WI38 (cell line): ENCODE measurements at regions not wholly inside any gene's neighbourhood (a gene's known extent, or its start where the extent isn't known, plus 50 kb on each side); places are given as distances from the start of the nearest gene placed in this dataset.
"Not testable (repeated sequence)": the region's sequence is repeated elsewhere in the genome, so short reads cannot be mapped to it uniquely, and the experiment has no call there.

Source experiments
- H3K4me3 ChIP-seq: 2 replicates; pipeline ENCODE4 v1.5.1; 2011; ENCODE audit warnings: low read depth, mild to moderate bottlenecking, control low read depth, low read length
- TF ChIP-seq, protein P1 (sequence below): IDR thresholded peaks from 2 replicates; pipeline ENCODE4 v1.5.1; 2012; ENCODE audit warnings: low read depth, mild to moderate bottlenecking, control low read depth, low read length

- no peak overlapping the region for H3K4me3 ChIP-seq
- TF ChIP-seq, protein P1, sequence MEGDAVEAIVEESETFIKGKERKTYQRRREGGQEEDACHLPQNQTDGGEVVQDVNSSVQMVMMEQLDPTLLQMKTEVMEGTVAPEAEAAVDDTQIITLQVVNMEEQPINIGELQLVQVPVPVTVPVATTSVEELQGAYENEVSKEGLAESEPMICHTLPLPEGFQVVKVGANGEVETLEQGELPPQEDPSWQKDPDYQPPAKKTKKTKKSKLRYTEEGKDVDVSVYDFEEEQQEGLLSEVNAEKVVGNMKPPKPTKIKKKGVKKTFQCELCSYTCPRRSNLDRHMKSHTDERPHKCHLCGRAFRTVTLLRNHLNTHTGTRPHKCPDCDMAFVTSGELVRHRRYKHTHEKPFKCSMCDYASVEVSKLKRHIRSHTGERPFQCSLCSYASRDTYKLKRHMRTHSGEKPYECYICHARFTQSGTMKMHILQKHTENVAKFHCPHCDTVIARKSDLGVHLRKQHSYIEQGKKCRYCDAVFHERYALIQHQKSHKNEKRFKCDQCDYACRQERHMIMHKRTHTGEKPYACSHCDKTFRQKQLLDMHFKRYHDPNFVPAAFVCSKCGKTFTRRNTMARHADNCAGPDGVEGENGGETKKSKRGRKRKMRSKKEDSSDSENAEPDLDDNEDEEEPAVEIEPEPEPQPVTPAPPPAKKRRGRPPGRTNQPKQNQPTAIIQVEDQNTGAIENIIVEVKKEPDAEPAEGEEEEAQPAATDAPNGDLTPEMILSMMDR, result no peak
These were observed 394.1 kb upstream of the FAR2 start for GRCh38 chr12:28755027-28755426.

- H3K4me3 ChIP-seq, result no peak overlapping the region
- TF ChIP-seq, protein P1, result no peak
These were observed 389.7 kb upstream of the FAR2 start for GRCh38 chr12:28759333-28759732.

- H3K4me3 ChIP-seq, result not testable (repeated sequence)
These were observed 388.8 kb upstream of the FAR2 start for GRCh38 chr12:28760040-28760903.

DNA sequence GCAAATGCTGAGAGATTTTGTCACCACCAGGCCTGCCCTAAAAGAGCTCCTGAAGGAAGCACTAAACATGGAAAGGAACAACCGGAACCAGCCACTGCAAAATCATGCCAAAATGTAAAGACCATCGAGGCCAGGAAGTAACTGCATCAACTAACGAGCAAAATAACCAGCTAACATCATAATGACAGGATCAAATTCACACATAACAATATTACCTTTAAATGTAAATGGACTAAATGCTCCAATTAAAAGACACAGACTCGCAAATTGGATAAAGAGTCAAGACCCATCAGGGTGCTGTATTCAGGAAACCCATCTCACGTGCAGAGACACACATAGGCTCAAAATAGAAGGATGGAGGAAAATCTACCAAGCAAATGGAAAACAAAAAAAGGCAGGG, 387.2 kb upstream of the FAR2 start:
- not testable (repeated sequence) for H3K4me3 ChIP-seq

DNA sequence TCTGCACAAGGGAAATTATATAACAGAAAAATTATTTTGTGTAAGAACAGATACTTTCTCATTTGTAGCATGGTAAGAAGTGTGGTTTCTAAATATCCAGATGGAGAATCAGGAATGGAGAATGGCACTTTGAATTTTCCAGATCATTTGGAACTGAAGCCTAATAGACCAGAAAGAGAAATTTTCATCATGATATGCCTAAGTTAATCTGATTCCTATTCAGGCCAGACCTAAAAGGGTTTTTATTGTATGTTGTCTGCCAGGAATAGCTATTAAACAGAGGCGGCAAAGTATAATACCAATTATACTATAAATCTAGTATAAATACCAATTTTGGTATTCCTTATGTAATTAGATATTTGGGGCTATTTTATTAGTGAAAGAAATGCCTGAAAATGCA, 382.7 kb upstream of the FAR2 start:
- H3K4me3 ChIP-seq, result no peak overlapping the region
- TF ChIP-seq, protein P1, result no peak

- no peak overlapping the region for H3K4me3 ChIP-seq
- TF ChIP-seq, protein P1, result no peak
These were observed 381.2 kb upstream of the FAR2 start for GRCh38 chr12:28767836-28768348.

- H3K4me3 ChIP-seq, result no peak overlapping the region
- TF ChIP-seq, protein P1, result no peak
These were observed 378.8 kb upstream of the FAR2 start for GRCh38 chr12:28770322-28770721.

DNA sequence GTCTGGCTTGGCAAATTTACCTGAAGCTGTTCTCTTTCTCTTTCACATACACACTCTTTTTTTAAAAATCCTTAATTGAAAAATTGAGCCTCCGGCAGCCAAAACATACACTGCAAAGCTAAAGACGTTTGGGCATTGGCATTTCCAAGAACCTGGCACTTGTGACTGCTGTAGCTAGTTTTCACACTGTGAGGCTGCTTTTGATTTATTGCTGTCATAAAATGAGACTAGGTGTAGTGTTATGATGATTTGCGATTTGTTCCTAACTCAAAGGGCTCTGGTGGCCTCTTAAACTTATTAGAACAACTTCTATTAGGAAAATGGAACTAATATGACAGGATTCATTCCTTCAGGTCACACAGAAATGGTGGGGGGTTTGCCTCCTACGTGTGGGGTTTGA, 377.1 kb upstream of the FAR2 start:
- TF ChIP-seq, protein P1, result no peak
- no peak overlapping the region for H3K4me3 ChIP-seq
